Liver (tissue), 3 donors: ENCODE measurements at regions not wholly inside any gene's neighbourhood (a gene's known extent, or its start where the extent isn't known, plus 50 kb on each side); places are given as distances from the start of the nearest gene placed in this dataset.

Source experiments
- CTCF ChIP-seq: fragments of 150-350 bp; IDR thresholded peaks from 2 replicates; pipeline ENCODE4 v1.5.1; 2017; ENCODE audit warnings: improper control_type of control experiment, low read depth, low read length; ENCODE audit not compliant: missing input control
- JUND ChIP-seq, 2 donors: IDR thresholded peaks; 2 replicates each; pipeline ENCODE4 v1.6.1; 2016; ENCODE audit warnings: antibody characterized with exemption in 2 of 2
- RAD21 ChIP-seq, 2 donors: IDR thresholded peaks; 2 replicates each; pipeline ENCODE4 v1.6.1; 2016; ENCODE audit warnings: antibody characterized with exemption in 2 of 2, mild to moderate bottlenecking in 2 of 2
- donor health status: healthy.
- donor health status: healthy.

DNA sequence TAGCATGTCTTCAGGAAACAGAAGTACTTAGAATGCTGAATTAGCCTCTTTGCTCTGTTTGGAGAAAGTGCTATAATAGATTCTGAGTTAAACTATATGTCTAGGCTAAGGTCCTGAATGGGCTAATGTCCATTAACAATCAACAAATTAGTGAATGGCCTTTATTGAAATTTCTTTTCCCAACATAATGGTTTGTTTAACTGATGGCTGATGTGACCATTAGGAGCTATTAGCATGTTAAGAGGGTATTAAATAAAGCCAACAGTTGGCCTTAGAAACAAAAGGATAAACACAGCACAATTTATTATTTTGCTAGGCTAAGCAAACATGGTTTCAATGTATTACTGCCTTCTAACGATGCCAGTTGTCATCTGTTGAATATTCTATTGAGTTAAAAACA, 234.3 kb upstream of the HS3ST5 start:
- TF ChIP-seq RAD21 (IDR thresholded peaks at IDR 0.05) (no peak), CTCF (no peak), JUND (IDR thresholded peaks at IDR 0.05) (no peak)
